Activated B cell treated with CpG ODN at 0.5 μM for 24 hours (primary cell): ENCODE measurements at regions not wholly inside any gene's neighbourhood (a gene's known extent, or its start where the extent isn't known, plus 50 kb on each side); places are given as distances from the start of the nearest gene placed in this dataset.

Experiments
- ATAC-seq: fragments of 200-7000 bp; cut with Tn5 transposase; one replicate; pipeline ENCODE4 v1.10.0; 2021; ENCODE audit warnings: low read depth, mild to moderate bottlenecking, moderate library complexity
- CTCF ChIA-PET: fragments of 350-600 bp; sonication (Branson Sonifier 250); formaldehyde crosslinking; loops from one replicate; lab custom pipeline; 2021; ENCODE audit warnings: antibody characterized with exemption; lab: Charles Lee
- POLR2A ChIA-PET: fragments of 350-600 bp; sonication (Branson Sonifier 250); formaldehyde crosslinking; loops from one replicate; lab custom pipeline; 2021; ENCODE audit warnings: antibody characterized with exemption; lab: Charles Lee
- DNase-seq: peaks from one replicate; pipeline ENCODE4 v3.0.0; 2022
- H3K27ac Mint-ChIP-seq: one replicate; pipeline ENCODE4 v1.8.0; 2020; ENCODE audit warnings: mixed read lengths
- H3K27me3 Mint-ChIP-seq: one replicate; pipeline ENCODE4 v1.8.0; 2021; ENCODE audit warnings: mixed read lengths
- H3K36me3 Mint-ChIP-seq: one replicate; pipeline ENCODE4 v1.8.0; 2021; ENCODE audit warnings: low read depth, mixed read lengths
- H3K4me1 Mint-ChIP-seq: one replicate; pipeline ENCODE4 v1.8.0; 2021; ENCODE audit warnings: mixed read lengths
- H3K4me3 Mint-ChIP-seq: one replicate; pipeline ENCODE4 v1.8.0; 2020; ENCODE audit warnings: mild to moderate bottlenecking, mixed read lengths
- H3K9me3 Mint-ChIP-seq: one replicate; pipeline ENCODE4 v1.8.0; 2020; ENCODE audit warnings: mixed read lengths
- CTCF ChIP-seq: fragments of 200-600 bp; IDR thresholded peaks from one replicate; pipeline ENCODE4 v1.8.0; 2022; ENCODE audit warnings: antibody characterized with exemption, mild to moderate bottlenecking
- intact Hi-C: fragments of 100-400 bp; cut with micrococcal nuclease; formaldehyde crosslinking; loops from one replicate; pipeline ENCODE4 v1.15.1; 2024

DNA sequence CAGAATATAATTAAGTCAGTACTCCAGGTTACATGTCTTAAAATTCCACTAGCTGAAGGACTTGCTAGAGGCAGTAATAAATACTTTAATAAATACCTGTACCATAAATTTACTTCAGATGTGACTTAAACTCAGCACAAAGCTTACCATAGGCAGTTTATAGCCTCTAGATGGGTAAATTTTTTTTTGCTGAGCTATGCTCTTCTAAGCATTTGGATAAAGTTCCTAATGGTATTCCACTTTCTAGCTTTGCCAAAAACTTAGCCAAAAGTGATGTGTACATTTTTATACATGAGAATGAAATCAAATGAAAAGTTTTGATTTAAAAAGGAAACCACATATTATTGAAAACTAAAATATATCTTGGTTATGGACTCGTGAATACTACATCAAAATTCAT, 63.7 kb upstream of the DHX40 start:
- POLR2A ChIA-PET = no interaction called here
- no peak for TF ChIP-seq CTCF
- Mint-ChIP-seq H3K27me3 (no peaks in the 10 kb centered on the region), H3K9me3 (no peaks in the 10 kb centered on the region), H3K27ac (no peak overlapping the region), H3K4me1 (no peaks in the 10 kb centered on the region), H3K4me3 (no peak overlapping the region), H3K36me3 (no peaks in the 10 kb centered on the region)
- ATAC-seq = no peak
- CTCF ChIA-PET = no interaction called here
- intact Hi-C loops = no loop called here
- DNase-seq = no peak

DNA sequence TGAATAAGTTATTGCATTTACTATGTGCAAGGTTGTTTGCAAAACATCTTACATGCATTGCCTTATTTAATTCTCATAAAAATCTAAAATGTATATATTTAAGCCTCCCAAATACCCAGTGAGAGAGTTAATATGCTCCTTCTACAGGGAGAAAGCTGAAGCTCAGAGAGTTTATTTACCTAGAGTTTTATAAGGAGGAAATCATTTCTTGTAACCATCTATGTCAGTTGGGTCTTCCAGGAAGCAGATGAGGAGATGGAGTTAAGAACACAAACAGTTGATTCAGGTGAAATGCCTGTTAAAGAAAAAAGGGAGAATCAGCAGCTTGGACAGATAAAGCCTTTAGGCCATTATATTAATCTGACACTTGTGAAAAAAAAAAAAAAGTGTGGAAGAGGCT, 62.6 kb upstream of the DHX40 start:
- no peak for TF ChIP-seq CTCF
- H3K4me1 Mint-ChIP-seq = no peaks in the 10 kb centered on the region
- intact Hi-C loops = no loop called here
- H3K36me3 Mint-ChIP-seq = no peaks in the 10 kb centered on the region
- H3K27me3 Mint-ChIP-seq = no peaks in the 10 kb centered on the region
- POLR2A ChIA-PET = interaction anchor here (0.7 kb wide), 1 partner anchor 8 kb away, joined by 4 read pairs; no protein-coding TSS in a partner anchor
- H3K4me3 Mint-ChIP-seq = no peak overlapping the region
- CTCF ChIA-PET = no interaction called here
- ATAC-seq = no peak
- H3K27ac Mint-ChIP-seq = no peak overlapping the region
- DNase-seq = no peak
- no peaks in the 10 kb centered on the region for H3K9me3 Mint-ChIP-seq

DNA sequence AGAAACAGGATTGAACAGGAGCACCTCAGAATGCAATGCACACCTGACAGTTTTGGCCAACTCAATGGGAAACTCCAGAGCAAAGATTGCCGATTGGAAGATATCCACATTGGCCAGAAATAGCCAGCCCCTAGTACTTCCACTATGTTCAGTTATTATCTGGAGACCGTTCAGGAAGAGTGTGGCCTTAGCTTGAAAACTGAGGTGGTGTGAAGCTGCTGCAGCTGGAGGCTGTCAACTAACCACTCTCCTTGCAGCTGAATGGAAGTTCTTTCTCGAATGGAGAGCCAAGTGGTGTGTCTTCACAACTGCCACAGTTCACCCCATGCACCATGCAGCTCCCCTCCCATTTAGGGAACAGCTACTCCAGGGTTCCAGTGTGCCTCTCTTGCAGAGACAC, 61.9 kb upstream of the DHX40 start:
- ATAC-seq = no peak
- Mint-ChIP-seq H3K36me3 (no peaks in the 10 kb centered on the region), H3K4me3 (no peak overlapping the region), H3K27ac (no peak overlapping the region), H3K9me3 (no peaks in the 10 kb centered on the region), H3K4me1 (no peaks in the 10 kb centered on the region), H3K27me3 (no peaks in the 10 kb centered on the region)
- DNase-seq = no peak
- CTCF ChIA-PET = no interaction called here
- intact Hi-C loops = no loop called here
- POLR2A ChIA-PET = interaction anchor here (0.7 kb wide), 1 partner anchor 9 kb away, joined by 4 read pairs; no protein-coding TSS in a partner anchor
- no peak for TF ChIP-seq CTCF

- Mint-ChIP-seq H3K4me3 (no peak overlapping the region), H3K36me3 (no peaks in the 10 kb centered on the region), H3K4me1 (no peaks in the 10 kb centered on the region), H3K9me3 (no peaks in the 10 kb centered on the region), H3K27me3 (no peaks in the 10 kb centered on the region), H3K27ac (no peak overlapping the region)
- ATAC-seq (no peak), DNase-seq (no peak)
- intact Hi-C loops = no loop called here
- ChIA-PET POLR2A (no interaction called here), CTCF (no interaction called here)
- no peak for TF ChIP-seq CTCF
These were observed 60.6 kb upstream of the DHX40 start for GRCh38 chr17:59504821-59505220.

DNA sequence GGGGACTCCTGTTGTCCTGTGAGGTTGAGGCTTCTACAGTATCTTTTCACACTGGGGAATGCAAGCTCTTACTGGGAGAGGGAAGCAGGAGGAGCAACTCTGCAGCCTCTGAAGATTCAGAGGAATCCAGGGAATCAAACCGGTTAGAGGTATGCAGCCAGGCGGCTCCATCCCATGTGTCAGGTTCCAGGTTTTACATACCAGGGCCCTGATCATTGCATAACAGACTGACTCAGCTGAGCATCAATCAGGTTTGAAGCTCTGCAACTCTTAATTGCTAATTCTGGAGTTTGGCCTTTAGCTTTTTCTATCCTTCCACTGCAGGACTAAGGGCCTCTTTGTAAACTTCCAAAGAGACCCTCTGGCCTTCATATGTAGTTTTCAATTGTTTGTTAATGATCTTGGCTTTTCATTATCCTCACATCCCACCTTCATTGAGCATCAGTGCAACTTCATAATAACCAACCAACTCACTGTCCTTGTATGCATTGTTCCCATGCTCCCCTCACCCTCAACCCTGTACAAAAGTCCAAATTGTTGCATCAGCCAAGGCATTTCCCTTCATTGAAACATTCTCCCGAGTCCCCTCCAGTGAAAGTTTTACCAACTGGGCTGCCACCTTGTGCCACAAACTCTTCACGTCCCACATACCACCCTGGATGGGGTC, 59.7 kb upstream of the DHX40 start:
- no peak for DNase-seq
- CTCF ChIA-PET = no interaction called here
- no peaks in the 10 kb centered on the region for H3K9me3 Mint-ChIP-seq
- intact Hi-C loops = no loop called here
- no peak for TF ChIP-seq CTCF
- no peak overlapping the region for H3K4me3 Mint-ChIP-seq
- H3K27ac Mint-ChIP-seq = no peak overlapping the region
- no peak for ATAC-seq
- POLR2A ChIA-PET = no interaction called here
- H3K4me1 Mint-ChIP-seq = no peaks in the 10 kb centered on the region
- H3K27me3 Mint-ChIP-seq = no peaks in the 10 kb centered on the region
- no peaks in the 10 kb centered on the region for H3K36me3 Mint-ChIP-seq
